ENCODE measurements at regions not wholly inside any gene's neighbourhood (a gene's known extent, or its start where the extent isn't known, plus 50 kb on each side); places are given as distances from the start of the nearest gene placed in this dataset.

DNA sequence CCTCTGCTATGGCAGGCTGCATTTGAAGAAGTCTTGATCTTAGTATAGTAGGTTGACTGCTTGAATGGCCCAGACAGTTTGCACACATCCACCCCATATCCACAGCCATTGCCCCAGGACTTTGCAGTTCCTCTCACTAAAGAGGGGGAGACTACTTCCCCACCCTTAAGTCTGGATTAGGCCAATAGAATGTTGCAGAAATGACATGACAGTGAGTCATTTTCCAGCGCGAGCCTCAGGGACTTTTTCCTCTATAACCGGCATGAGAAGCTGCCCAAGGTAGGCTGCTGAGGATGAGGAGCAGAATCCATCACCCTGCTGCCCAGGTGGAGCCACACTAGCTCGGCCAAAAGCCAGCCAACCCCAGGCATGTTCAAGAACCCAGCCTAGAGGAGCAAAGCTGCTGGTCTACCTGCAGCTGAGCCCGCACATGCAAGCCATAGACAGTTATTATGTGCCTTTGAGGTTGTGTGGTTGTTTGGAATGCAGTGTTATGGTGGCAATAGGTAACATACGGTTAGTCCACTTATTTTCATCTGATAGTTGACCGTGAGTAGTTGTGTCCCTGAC, 113.9 kb downstream of the TLE3 start:
- no peak overlapping the region for H3K9ac ChIP-seq (ENCODE audit: low read depth, low read length)
- no peak overlapping the region for H3K56ac ChIP-seq (ENCODE audit: extremely low read depth, insufficient read depth, low read length)
- 0 out of 2 replicates have a peak, but pooled peaks cover 4% of the 10 kb centered on the region for H4K20me1 ChIP-seq (ENCODE audit: insufficient read depth, low read length)
- intact Hi-C loops (cut with micrococcal nuclease) (no loop called here), dilution Hi-C loops (cut with HindIII; ENCODE audit: low sequenced_read_pairs, unreplicated experiment) (no loop called here), in situ Hi-C loops (cut with MboI; ENCODE audit: low sequenced_read_pairs) (no loop called here)
- no CpG with 5 or more reads among the region's 7 CpGs for WGBS, 2 experiments (ENCODE audit: extremely low coverage in 2 of 2, insufficient read length in 1 of 2)
- ATAC-seq (ENCODE audit: low read depth) (no peak), DNase-seq (no peak)
- TF ChIP-seq MAZ (IDR thresholded peaks at IDR 0.05; ENCODE audit: borderline replicate concordance, low read depth, low read length), result no peak
- TF ChIP-seq MXI1 (IDR thresholded peaks at IDR 0.05; ENCODE audit: borderline replicate concordance, low read depth, low read length), result no peak
- no peak for TF ChIP-seq RAD21 (IDR thresholded peaks at IDR 0.05; ENCODE audit: low read length)
- TF ChIP-seq, protein P1, sequence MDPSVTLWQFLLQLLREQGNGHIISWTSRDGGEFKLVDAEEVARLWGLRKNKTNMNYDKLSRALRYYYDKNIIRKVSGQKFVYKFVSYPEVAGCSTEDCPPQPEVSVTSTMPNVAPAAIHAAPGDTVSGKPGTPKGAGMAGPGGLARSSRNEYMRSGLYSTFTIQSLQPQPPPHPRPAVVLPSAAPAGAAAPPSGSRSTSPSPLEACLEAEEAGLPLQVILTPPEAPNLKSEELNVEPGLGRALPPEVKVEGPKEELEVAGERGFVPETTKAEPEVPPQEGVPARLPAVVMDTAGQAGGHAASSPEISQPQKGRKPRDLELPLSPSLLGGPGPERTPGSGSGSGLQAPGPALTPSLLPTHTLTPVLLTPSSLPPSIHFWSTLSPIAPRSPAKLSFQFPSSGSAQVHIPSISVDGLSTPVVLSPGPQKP (IDR thresholded peaks at IDR 0.05; ENCODE audit: borderline replicate concordance, low read depth, low read length), result no peak
- TF ChIP-seq NFE2L2 (IDR thresholded peaks at IDR 0.05; ENCODE audit: low read depth, low read length), result no peak
- no peak for TF ChIP-seq BHLHE40 (IDR thresholded peaks at IDR 0.05; ENCODE audit: low read depth, low read length)
- no peak for TF ChIP-seq RFX5 (IDR thresholded peaks at IDR 0.05; ENCODE audit: low read depth, low read length)
- TF ChIP-seq CHD1 (IDR thresholded peaks at IDR 0.05; ENCODE audit: low read depth, low read length), result no peak
- no peak for TF ChIP-seq FOS (IDR thresholded peaks at IDR 0.05; ENCODE audit: low read depth, low read length)
- no peak overlapping the region for H4K91ac ChIP-seq (ENCODE audit: insufficient read depth, low read depth, low read length)
- H3K4me3 ChIP-seq (ENCODE audit: insufficient read depth, low read depth, low read length), result no peak overlapping the region
- H2AFZ ChIP-seq (replicated peaks; ENCODE audit: low read length, poor library complexity), result no peak overlapping the region
- H3K9me3 ChIP-seq (ENCODE audit: control insufficient read depth, insufficient read depth, low read length), result no peaks in the 10 kb centered on the region; the same call in 1 of the 2 replicates
- no peak overlapping the region for H3K27ac ChIP-seq (ENCODE audit: insufficient read depth, low read length)
- no peaks in the 10 kb centered on the region for H3K36me3 ChIP-seq (ENCODE audit: control insufficient read depth, insufficient read depth, low read length)
- CTCF ChIA-PET, result no interaction called here
- no peak overlapping the region for H2BK120ac ChIP-seq (ENCODE audit: low read depth, low read length)
- H3K4me2 ChIP-seq (ENCODE audit: low read depth, low read length), result no peak overlapping the region
- H3K18ac ChIP-seq (ENCODE audit: low read depth, low read length), result no peak overlapping the region
- no peak overlapping the region for H3K23ac ChIP-seq (ENCODE audit: low read depth, low read length)
- no peaks in the 10 kb centered on the region for H3K9me1 ChIP-seq (ENCODE audit: insufficient read depth, low read length)
- H4K5ac ChIP-seq (ENCODE audit: low read depth, low read length), result no peak overlapping the region
- H2AK9ac ChIP-seq (replicated peaks; ENCODE audit: low read depth, low read length, poor library complexity), result no peak overlapping the region
- POLR2A ChIA-PET (ENCODE audit: unreplicated experiment), result no interaction called here
- no peak overlapping the region for H2BK20ac ChIP-seq (ENCODE audit: low read depth, low read length)
- H2AK5ac ChIP-seq (ENCODE audit: low read depth, low read length), result no peak overlapping the region
- no peak overlapping the region for H3K4ac ChIP-seq (ENCODE audit: low read depth, low read length)
- H2BK5ac ChIP-seq (ENCODE audit: low read depth, low read length, poor library complexity, severe bottlenecking), result no peak overlapping the region
- BruUV-seq (replicated peaks), result no TSS peak
- H3K4me1 ChIP-seq (ENCODE audit: control insufficient read depth, insufficient read depth, low read length), result no peaks in the 10 kb centered on the region
- no peak overlapping the region for H3K14ac ChIP-seq (replicated peaks; ENCODE audit: low read depth, low read length)
- no peaks in the 10 kb centered on the region for H3K79me1 ChIP-seq (ENCODE audit: low read depth in 1 of 2, low read length in 2 of 2)
- no peak overlapping the region for H2BK15ac ChIP-seq (ENCODE audit: low read depth, low read length)
- H4K8ac ChIP-seq (ENCODE audit: low read depth in 2 of 2, low read length in 2 of 2), result no peak overlapping the region
- H3K27me3 ChIP-seq (ENCODE audit: control insufficient read depth, insufficient read depth, low read length), result peaks cover 67% of the 10 kb centered on the region
